ENCODE measurements at regions not wholly inside any gene's neighbourhood (a gene's known extent, or its start where the extent isn't known, plus 50 kb on each side); places are given as distances from the start of the nearest gene placed in this dataset.
"Not testable (repeated sequence)": the region's sequence is repeated elsewhere in the genome, so short reads cannot be mapped to it uniquely, and the experiment has no call there.

GRCh38 chr4:122076835-122077234 lies 75.3 kb upstream of the BLTP1 start:
- TF ChIP-seq, protein P1, sequence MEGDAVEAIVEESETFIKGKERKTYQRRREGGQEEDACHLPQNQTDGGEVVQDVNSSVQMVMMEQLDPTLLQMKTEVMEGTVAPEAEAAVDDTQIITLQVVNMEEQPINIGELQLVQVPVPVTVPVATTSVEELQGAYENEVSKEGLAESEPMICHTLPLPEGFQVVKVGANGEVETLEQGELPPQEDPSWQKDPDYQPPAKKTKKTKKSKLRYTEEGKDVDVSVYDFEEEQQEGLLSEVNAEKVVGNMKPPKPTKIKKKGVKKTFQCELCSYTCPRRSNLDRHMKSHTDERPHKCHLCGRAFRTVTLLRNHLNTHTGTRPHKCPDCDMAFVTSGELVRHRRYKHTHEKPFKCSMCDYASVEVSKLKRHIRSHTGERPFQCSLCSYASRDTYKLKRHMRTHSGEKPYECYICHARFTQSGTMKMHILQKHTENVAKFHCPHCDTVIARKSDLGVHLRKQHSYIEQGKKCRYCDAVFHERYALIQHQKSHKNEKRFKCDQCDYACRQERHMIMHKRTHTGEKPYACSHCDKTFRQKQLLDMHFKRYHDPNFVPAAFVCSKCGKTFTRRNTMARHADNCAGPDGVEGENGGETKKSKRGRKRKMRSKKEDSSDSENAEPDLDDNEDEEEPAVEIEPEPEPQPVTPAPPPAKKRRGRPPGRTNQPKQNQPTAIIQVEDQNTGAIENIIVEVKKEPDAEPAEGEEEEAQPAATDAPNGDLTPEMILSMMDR (IDR thresholded peaks at IDR 0.05; ENCODE audit: control extremely low read depth in 1 of 3, insufficient read depth in 1 of 3, low read depth in 1 of 3, low read length in 3 of 3) = not testable (repeated sequence)
- not testable (repeated sequence) for TF ChIP-seq MAX (IDR thresholded peaks at IDR 0.05); CBX8 (IDR thresholded peaks at IDR 0.05; ENCODE audit: borderline replicate concordance, low read depth, low read length); HDAC6 (IDR thresholded peaks at IDR 0.05; ENCODE audit: low read depth, low read length); FOSL1 (IDR thresholded peaks at IDR 0.05; ENCODE audit: insufficient read depth, low read depth, low read length); EZH2 (IDR thresholded peaks at IDR 0.05; ENCODE audit: low read depth, low read length, severe bottlenecking); ASH2L (IDR thresholded peaks at IDR 0.05; ENCODE audit: low read length); TAF1 (IDR thresholded peaks at IDR 0.05; ENCODE audit: low read depth, low read length); TBP (IDR thresholded peaks at IDR 0.05; ENCODE audit: low read depth, low read length); POLR2AphosphoS5 (IDR thresholded peaks at IDR 0.05; ENCODE audit: low read depth, low read length); NRF1 (IDR thresholded peaks at IDR 0.05; ENCODE audit: low read depth, low read length); CEBPB (IDR thresholded peaks at IDR 0.05; ENCODE audit: low read depth, low read length); SRF (IDR thresholded peaks at IDR 0.05; ENCODE audit: low read depth, low read length); RNF2 (IDR thresholded peaks at IDR 0.05; ENCODE audit: borderline replicate concordance, low read depth, low read length, missing control alignments, poor library complexity, severe bottlenecking)

All from H1 (cell line).